GM20000 (cell line): ENCODE measurements at regions not wholly inside any gene's neighbourhood (a gene's known extent, or its start where the extent isn't known, plus 50 kb on each side); places are given as distances from the start of the nearest gene placed in this dataset.

Experiments
- DNase-seq: peaks from one replicate; pipeline ENCODE4 v3.0.0; 2012; ENCODE audit warnings: low spot score
- TF ChIP-seq, protein P1 (sequence below): IDR thresholded peaks from 2 replicates; pipeline ENCODE4 v1.5.1; 2012; ENCODE audit warnings: mild to moderate bottlenecking, control low read depth; ENCODE audit errors: extremely low read depth, missing control alignments

DNA sequence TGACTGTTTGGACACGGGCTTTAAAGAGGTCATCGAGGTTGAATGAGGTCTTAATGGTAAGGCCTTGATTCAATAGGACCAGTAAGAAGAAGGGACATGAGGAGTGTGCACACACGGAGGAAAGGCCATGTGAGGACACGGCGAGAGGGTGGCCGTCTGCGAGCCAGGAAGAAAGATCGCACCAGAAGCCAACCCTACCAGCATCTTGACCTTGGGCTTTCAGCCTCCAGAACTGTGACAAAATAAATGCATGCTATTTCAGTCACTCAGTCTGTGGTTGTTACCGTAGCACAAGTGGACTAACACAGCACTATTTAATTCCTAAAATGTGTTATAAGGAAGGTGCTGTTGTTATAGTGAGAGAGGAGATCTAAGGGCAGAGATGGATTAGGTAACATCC lies 468.6 kb upstream of the FAT1 start:
- TF ChIP-seq, protein P1, sequence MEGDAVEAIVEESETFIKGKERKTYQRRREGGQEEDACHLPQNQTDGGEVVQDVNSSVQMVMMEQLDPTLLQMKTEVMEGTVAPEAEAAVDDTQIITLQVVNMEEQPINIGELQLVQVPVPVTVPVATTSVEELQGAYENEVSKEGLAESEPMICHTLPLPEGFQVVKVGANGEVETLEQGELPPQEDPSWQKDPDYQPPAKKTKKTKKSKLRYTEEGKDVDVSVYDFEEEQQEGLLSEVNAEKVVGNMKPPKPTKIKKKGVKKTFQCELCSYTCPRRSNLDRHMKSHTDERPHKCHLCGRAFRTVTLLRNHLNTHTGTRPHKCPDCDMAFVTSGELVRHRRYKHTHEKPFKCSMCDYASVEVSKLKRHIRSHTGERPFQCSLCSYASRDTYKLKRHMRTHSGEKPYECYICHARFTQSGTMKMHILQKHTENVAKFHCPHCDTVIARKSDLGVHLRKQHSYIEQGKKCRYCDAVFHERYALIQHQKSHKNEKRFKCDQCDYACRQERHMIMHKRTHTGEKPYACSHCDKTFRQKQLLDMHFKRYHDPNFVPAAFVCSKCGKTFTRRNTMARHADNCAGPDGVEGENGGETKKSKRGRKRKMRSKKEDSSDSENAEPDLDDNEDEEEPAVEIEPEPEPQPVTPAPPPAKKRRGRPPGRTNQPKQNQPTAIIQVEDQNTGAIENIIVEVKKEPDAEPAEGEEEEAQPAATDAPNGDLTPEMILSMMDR = no peak
- no peak for DNase-seq

DNA sequence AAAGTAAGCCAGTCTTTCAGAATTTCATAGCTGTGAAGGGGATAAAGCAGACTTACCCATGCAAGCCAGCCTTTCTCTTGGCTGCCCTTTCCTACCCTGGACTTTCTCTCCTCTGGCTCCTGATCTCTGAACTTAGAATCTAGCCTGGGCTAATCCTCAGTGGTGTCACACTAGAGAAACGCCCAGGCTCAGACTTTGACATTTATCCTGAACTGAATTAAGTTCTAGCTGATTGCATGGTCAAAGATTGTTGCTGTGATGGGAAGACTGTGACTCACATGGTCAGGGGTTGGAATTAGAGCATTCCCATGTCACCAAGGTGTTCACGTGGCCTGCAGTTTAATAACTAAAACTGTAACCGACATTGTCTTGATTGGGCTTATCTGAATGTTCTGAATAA lies 469.5 kb upstream of the FAT1 start:
- TF ChIP-seq, protein P1 = no peak

DNA sequence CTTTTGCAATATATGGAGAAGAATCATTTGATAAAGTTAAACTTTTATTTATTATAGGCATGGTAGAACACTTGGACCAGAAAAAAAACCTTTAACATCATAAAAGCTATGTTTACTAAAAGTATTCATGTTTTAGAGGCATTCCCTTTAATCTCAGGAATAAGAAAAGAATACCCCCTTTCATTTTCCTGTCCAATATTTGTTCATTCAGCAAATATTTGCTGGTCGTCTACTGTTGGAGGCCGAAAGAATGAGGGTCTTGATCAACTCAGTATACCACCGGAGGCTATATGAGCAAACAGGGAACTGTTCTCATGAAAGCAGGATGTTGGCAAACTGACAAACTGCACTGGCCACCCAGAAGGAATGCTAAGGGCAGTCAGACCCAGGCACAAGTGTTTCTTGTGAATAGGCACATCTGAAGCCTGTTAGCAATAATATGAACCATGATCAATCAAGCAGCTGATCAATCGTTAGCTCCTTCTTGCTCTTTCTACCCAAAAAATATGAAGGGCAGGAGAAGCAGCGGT lies 480.8 kb upstream of the FAT1 start:
- TF ChIP-seq, protein P1 = no peak
- DNase-seq = no peak

More for the DNA sequence above, 469.5 kb upstream of the FAT1 start:
- DNase-seq = no peak

DNA sequence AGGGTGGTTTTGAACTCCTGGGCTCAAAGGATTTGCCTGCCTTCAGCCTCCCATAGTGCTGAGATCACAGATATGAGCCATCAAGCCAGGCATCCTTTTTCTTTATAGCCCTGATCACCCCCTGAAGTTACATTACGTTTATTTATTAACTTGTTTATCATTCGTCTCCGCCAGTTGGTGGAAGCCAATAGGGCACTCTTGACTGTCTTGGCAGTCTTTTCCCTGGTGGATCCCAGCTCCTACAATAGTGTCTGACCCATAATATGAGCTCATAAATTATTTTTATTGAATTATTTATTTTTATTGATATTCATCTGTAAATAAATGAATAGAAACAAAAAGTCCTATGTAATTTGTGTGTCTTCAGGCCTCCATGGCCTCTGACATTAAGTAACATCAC lies 484.3 kb upstream of the FAT1 start:
- no peak for DNase-seq
- TF ChIP-seq, protein P1 = no peak

DNA sequence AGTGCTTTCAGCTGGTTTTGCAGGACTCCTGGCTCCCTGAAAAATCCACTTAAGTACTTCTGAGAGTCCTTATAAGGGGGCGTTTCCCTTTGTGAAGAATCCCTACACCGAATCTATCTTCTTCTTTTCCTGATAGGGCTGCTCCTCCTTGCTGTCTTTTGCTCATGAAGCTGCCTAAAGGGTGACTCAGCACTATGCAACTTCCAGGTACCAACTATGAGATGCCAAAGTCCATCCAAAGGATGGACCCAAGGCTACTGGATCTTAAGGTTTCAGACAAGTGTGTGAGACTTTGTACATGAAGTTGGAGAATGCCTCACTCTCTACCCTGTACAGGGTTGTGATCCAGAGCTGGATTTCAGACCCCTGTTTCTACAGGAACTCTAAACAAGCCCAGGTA lies 485.0 kb upstream of the FAT1 start:
- TF ChIP-seq, protein P1 = no peak
- DNase-seq = no peak

DNA sequence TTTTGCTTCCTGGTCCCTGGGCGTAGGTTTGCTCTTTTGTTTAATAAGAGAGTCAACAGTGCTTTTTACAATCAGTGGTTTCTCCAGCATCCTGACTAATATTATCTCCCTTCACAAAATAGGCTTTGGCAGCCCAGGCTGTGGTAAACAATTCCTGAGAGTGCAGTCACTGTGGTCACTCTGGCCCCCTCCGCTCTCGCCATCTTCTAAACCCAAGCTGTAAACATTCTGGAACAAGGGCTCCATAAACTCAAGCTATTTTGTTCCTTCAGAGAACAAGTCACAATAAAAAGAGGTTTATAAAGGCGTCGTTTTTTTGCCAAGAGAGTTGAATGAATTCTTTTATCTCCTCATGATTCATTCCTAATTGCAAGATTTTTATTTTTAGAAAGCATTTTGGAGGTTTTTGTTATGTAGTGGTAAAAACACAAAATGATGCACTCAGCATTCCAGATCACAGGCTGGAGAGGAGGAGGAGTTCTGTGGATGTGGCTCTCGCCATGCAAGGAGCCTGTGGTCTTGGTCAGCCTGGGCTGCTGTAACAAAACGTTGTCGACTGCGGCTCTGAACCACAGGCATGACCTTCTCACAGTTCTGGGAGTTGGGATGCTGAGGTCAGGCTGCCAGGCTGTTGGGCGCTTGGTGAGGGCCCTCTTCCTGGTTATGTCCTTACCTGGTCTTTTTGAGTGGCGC lies 486.4 kb upstream of the FAT1 start:
- TF ChIP-seq, protein P1 = no peak
- DNase-seq = no peak

DNA sequence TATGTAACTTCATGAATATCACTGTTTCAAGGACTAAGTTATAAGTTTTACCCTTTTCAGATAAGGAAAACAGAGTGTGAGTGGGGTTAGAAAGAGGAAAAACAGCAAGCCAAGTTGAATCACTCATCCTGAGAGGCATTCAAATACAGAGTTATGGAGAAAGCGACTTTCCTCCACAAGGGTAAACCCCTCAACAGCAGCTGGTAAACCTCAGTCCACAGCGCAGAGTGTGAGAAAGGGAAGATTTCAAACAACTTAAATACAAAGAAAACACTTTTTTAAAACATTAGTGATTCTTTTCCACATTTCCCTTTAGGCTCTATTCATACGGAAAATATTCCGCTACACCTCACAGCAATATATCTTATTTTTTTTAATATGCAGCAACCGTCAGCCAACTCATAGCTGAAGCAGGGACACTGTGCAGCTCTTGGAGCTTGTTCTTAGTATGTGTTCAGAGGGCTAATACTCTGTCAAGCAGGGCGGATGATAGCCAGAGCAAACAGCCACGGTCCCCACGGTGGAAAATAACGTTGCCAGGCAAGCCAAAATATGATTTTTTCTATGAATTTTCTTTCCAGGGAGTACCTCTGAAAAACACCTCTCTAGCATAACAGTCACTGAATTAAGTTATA lies 488.9 kb upstream of the FAT1 start:
- TF ChIP-seq, protein P1 = no peak
- no peak for DNase-seq
